ENCODE measurements at regions not wholly inside any gene's neighbourhood (a gene's known extent, or its start where the extent isn't known, plus 50 kb on each side); places are given as distances from the start of the nearest gene placed in this dataset.
"Not testable (repeated sequence)": the region's sequence is repeated elsewhere in the genome, so short reads cannot be mapped to it uniquely, and the experiment has no call there.

- DNase-seq, result peak; percentile 14
Observed at GRCh38 chr2:34242763-34243123, 643.6 kb upstream of the FAM98A start.

GRCh38 chr2:34241905-34242762, 643.0 kb upstream of the FAM98A start:
- peak; percentile 10 for DNase-seq

- no peak for DNase-seq
Observed at GRCh38 chr2:34239511-34239910, 640.4 kb upstream of the FAM98A start.

- no peak for DNase-seq
Observed at GRCh38 chr2:34234823-34235222, 635.7 kb upstream of the FAM98A start.

- DNase-seq, result no peak
Observed at GRCh38 chr2:34229998-34230397, 630.9 kb upstream of the FAM98A start.

GRCh38 chr2:34215174-34215573, 616.1 kb upstream of the FAM98A start:
- no peak for DNase-seq

- peak; percentile 0 for DNase-seq
Observed at GRCh38 chr2:34210382-34210781, 611.3 kb upstream of the FAM98A start.

GRCh38 chr2:34204560-34204959, 605.5 kb upstream of the FAM98A start:
- no peak for DNase-seq

- no peak for DNase-seq
Observed at GRCh38 chr2:34201099-34201498, 602.0 kb upstream of the FAM98A start.

GRCh38 chr2:34199971-34200370, 600.9 kb upstream of the FAM98A start:
- no peak for DNase-seq

GRCh38 chr2:34193164-34193563, 594.1 kb upstream of the FAM98A start:
- DNase-seq, result no peak

- no peak for DNase-seq
Observed at GRCh38 chr2:34188464-34189303, 589.6 kb upstream of the FAM98A start.

GRCh38 chr2:34179511-34179910, 580.4 kb upstream of the FAM98A start:
- no peak for DNase-seq

GRCh38 chr2:34178482-34178881, 579.4 kb upstream of the FAM98A start:
- DNase-seq, result no peak

- DNase-seq, result no peak
Observed at GRCh38 chr2:34176693-34177092, 577.6 kb upstream of the FAM98A start.

- DNase-seq, result no peak
Observed at GRCh38 chr2:34174506-34174905, 575.4 kb upstream of the FAM98A start.

- no peak for DNase-seq
Observed at GRCh38 chr2:34162231-34162630, 563.1 kb upstream of the FAM98A start.

GRCh38 chr2:34161549-34161948, 562.5 kb upstream of the FAM98A start:
- DNase-seq, result no peak

- DNase-seq, result no peak
Observed at GRCh38 chr2:34159901-34160300, 560.8 kb upstream of the FAM98A start.

GRCh38 chr2:34153484-34153883, 554.4 kb upstream of the FAM98A start:
- no peak for DNase-seq

GRCh38 chr2:34147780-34148179, 548.7 kb upstream of the FAM98A start:
- DNase-seq, result no peak

- DNase-seq, result no peak
Observed at GRCh38 chr2:34143149-34143548, 544.0 kb upstream of the FAM98A start.

- not testable (repeated sequence) for DNase-seq
Observed at GRCh38 chr2:34142531-34143008, 543.5 kb upstream of the FAM98A start.

GRCh38 chr2:34133065-34133464, 534.0 kb upstream of the FAM98A start:
- DNase-seq, result not testable (repeated sequence)
